Activated CD8-positive, alpha-beta T cell treated with anti-CD3 and anti-CD28 coated beads for 36 hours (primary cell): ENCODE measurements at regions not wholly inside any gene's neighbourhood (a gene's known extent, or its start where the extent isn't known, plus 50 kb on each side); places are given as distances from the start of the nearest gene placed in this dataset.
"Not testable (repeated sequence)": the region's sequence is repeated elsewhere in the genome, so short reads cannot be mapped to it uniquely, and the experiment has no call there.

ENCODE experiments used
- ATAC-seq: fragments of 200-7000 bp; cut with Tn5 transposase; one replicate; pipeline ENCODE4 v1.10.0; 2021; ENCODE audit warnings: mild to moderate bottlenecking, moderate library complexity
- CTCF ChIA-PET: fragments of 350-600 bp; sonication (Branson Sonifier 250); formaldehyde crosslinking; loops from one replicate; lab custom pipeline; 2021; ENCODE audit warnings: antibody characterized with exemption; lab: Charles Lee
- POLR2A ChIA-PET: fragments of 350-600 bp; sonication (Branson Sonifier 250); formaldehyde crosslinking; loops from one replicate; lab custom pipeline; 2021; ENCODE audit warnings: antibody characterized with exemption; lab: Charles Lee
- DNase-seq: peaks from one replicate; pipeline ENCODE4 v3.0.0-alpha.2; 2020
- H3K27ac Mint-ChIP-seq: one replicate; pipeline ENCODE4 v1.8.0; 2021; ENCODE audit warnings: mild to moderate bottlenecking, mixed read lengths
- H3K27me3 Mint-ChIP-seq: one replicate; pipeline ENCODE4 v1.8.0; 2021; ENCODE audit warnings: mixed read lengths
- H3K36me3 Mint-ChIP-seq: one replicate; pipeline ENCODE4 v1.8.0; 2021; ENCODE audit warnings: low read depth, mixed read lengths
- H3K4me1 Mint-ChIP-seq: one replicate; pipeline ENCODE4 v1.8.0; 2021; ENCODE audit warnings: low read depth, mixed read lengths
- H3K4me3 Mint-ChIP-seq: one replicate; pipeline ENCODE4 v1.8.0; 2021; ENCODE audit warnings: mild to moderate bottlenecking, moderate library complexity, mixed read lengths
- H3K9me3 Mint-ChIP-seq: one replicate; pipeline ENCODE4 v1.8.0; 2021; ENCODE audit warnings: mixed read lengths
- CTCF ChIP-seq: fragments of 200-600 bp; IDR thresholded peaks from one replicate; pipeline ENCODE4 v1.8.0; 2022; ENCODE audit warnings: antibody characterized with exemption, mild to moderate bottlenecking
- intact Hi-C: fragments of 100-400 bp; cut with micrococcal nuclease; formaldehyde crosslinking; loops from one replicate; pipeline ENCODE4 v1.10.0; 2022

GRCh38 chr5:119694284-119694683, 64.9 kb downstream of the FAM170A start:
- no peaks in the 10 kb centered on the region for H3K27me3 Mint-ChIP-seq
- no peaks in the 10 kb centered on the region for H3K36me3 Mint-ChIP-seq
- POLR2A ChIA-PET: no interaction called here
- no peak for TF ChIP-seq CTCF
- H3K27ac Mint-ChIP-seq: no peak overlapping the region
- CTCF ChIA-PET: no interaction called here
- ATAC-seq: no peak
- no peak overlapping the region for H3K4me3 Mint-ChIP-seq
- peaks cover 9% of the 10 kb centered on the region for H3K9me3 Mint-ChIP-seq
- H3K4me1 Mint-ChIP-seq: no peaks in the 10 kb centered on the region
- DNase-seq: no peak
- intact Hi-C loops: no loop called here

GRCh38 chr5:119706049-119706448, 76.7 kb downstream of the FAM170A start:
- TF ChIP-seq CTCF: no peak
- Mint-ChIP-seq H3K4me1 (no peaks in the 10 kb centered on the region), H3K36me3 (no peaks in the 10 kb centered on the region), H3K27ac (no peak overlapping the region), H3K4me3 (no peak overlapping the region), H3K27me3 (peaks cover 5% of the 10 kb centered on the region), H3K9me3 (no peaks in the 10 kb centered on the region)
- ATAC-seq (no peak), DNase-seq (no peak)
- CTCF ChIA-PET: no interaction called here
- POLR2A ChIA-PET: no interaction called here
- intact Hi-C loops: no loop called here

GRCh38 chr5:119708076-119708790, 78.9 kb downstream of the FAM170A start:
- ATAC-seq (no peak), DNase-seq (no peak)
- Mint-ChIP-seq H3K27me3 (peaks cover 5% of the 10 kb centered on the region), H3K4me1 (no peaks in the 10 kb centered on the region), H3K27ac (no peak overlapping the region), H3K9me3 (no peaks in the 10 kb centered on the region), H3K36me3 (no peaks in the 10 kb centered on the region), H3K4me3 (no peak overlapping the region)
- intact Hi-C loops: no loop called here
- ChIA-PET POLR2A (no interaction called here), CTCF (no interaction called here)
- no peak for TF ChIP-seq CTCF

- POLR2A ChIA-PET: no interaction called here
- Mint-ChIP-seq H3K4me1 (no peaks in the 10 kb centered on the region), H3K4me3 (no peak overlapping the region), H3K27me3 (peaks cover 3% of the 10 kb centered on the region), H3K9me3 (peaks cover 6% of the 10 kb centered on the region), H3K36me3 (peaks cover 1% of the 10 kb centered on the region), H3K27ac (no peak overlapping the region)
- no peak for TF ChIP-seq CTCF
- no peak for DNase-seq
- intact Hi-C loops: no loop called here
- no peak for ATAC-seq
- CTCF ChIA-PET: no interaction called here
Observed at GRCh38 chr5:119721775-119722174, 92.4 kb downstream of the FAM170A start.

- H3K36me3 Mint-ChIP-seq, H3K4me1 Mint-ChIP-seq, H3K9me3 Mint-ChIP-seq, ATAC-seq, H3K4me3 Mint-ChIP-seq, CTCF ChIA-PET, H3K27me3 Mint-ChIP-seq, H3K27ac Mint-ChIP-seq, intact Hi-C loops, DNase-seq, POLR2A ChIA-PET: not testable (repeated sequence)
Observed at GRCh38 chr5:119725291-119725690, 95.9 kb downstream of the FAM170A start.
